GM12875 (cell line): ENCODE measurements at regions not wholly inside any gene's neighbourhood (a gene's known extent, or its start where the extent isn't known, plus 50 kb on each side); places are given as distances from the start of the nearest gene placed in this dataset.

Experiments used
- H3K4me3 ChIP-seq: one replicate; pipeline ENCODE4 v1.5.1; 2011; ENCODE audit warnings: low read depth, low read length, control low read depth
- TF ChIP-seq, protein P1 (sequence below): IDR thresholded peaks from 2 replicates; pipeline ENCODE4 v1.5.1; 2011; ENCODE audit warnings: low read depth, mild to moderate bottlenecking, control low read depth, inconsistent platforms, low read length, moderate library complexity, borderline replicate concordance; ENCODE audit not compliant: insufficient read depth

DNA sequence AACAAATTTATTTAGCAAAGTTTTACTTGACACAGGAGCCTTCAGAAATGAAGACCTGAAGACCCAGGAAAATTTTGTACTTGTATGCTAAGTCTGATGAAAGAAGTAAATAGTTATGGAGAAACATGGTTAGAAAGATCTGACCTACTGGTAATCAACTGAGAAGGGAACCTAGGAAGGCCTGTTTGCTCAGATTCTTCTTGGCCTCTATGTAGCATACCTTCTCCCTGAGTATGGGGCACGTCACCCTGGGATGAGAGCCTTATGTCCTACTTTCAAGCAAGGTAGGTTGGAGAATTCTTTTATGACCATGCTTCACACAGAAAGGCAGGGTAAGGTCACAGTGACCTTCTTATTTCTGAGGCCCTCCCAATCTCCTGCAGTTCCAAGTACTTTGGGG, 178.6 kb upstream of the CREB1 start:
- TF ChIP-seq, protein P1, sequence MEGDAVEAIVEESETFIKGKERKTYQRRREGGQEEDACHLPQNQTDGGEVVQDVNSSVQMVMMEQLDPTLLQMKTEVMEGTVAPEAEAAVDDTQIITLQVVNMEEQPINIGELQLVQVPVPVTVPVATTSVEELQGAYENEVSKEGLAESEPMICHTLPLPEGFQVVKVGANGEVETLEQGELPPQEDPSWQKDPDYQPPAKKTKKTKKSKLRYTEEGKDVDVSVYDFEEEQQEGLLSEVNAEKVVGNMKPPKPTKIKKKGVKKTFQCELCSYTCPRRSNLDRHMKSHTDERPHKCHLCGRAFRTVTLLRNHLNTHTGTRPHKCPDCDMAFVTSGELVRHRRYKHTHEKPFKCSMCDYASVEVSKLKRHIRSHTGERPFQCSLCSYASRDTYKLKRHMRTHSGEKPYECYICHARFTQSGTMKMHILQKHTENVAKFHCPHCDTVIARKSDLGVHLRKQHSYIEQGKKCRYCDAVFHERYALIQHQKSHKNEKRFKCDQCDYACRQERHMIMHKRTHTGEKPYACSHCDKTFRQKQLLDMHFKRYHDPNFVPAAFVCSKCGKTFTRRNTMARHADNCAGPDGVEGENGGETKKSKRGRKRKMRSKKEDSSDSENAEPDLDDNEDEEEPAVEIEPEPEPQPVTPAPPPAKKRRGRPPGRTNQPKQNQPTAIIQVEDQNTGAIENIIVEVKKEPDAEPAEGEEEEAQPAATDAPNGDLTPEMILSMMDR = no peak
- no peak overlapping the region for H3K4me3 ChIP-seq

DNA sequence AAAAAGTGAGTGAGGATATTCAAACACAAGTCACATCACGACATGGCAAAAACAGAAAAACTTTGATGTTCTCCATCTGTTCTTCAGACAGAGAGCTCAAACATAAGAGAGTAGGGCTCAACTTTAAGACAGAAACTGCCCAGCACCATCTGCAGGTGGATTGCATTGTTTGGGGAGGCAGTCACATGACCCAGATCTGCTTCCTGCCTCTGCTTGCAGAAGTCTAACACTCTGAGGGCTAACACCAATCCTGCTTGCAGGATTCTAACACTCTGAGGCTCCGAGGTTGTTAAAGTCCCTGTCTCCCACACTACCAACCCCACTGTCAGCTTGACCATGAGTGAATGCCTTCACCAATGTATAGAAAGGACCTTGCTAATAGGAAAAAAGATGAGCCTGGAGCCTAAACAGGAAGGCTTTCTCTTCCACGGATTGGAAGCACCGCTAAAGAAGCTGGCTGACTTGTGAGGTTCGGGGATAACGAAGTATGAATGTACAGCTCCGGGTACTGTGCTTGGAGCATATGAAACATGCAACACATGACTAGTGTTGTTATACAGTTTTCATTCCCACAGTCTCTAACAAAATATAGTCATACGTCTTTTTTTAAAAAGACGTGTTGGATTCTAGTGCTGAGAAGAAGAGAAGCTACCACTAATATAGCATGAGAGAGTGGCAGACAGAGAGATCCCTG, 176.6 kb upstream of the CREB1 start:
- TF ChIP-seq, protein P1 = no peak
- no peak overlapping the region for H3K4me3 ChIP-seq

DNA sequence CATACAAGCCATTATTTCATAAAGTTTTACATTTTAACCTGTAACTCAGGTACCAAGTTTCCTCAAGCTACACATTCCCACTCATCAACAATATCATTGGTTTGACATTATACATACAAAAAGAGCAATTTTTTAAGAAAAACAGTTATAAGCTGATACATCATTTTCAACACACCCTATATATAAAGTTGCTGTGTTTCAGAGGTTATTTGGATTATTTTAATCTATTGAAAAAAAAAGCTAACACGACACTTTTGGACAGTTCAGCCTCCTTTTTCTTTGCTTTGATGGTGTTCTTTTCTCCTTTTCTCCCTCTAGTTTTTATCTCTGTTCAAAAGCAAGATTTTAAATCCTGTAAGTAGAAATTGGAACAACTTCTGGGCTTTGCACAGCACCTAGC, 175.9 kb upstream of the CREB1 start:
- no peak overlapping the region for H3K4me3 ChIP-seq
- TF ChIP-seq, protein P1 = no peak

DNA sequence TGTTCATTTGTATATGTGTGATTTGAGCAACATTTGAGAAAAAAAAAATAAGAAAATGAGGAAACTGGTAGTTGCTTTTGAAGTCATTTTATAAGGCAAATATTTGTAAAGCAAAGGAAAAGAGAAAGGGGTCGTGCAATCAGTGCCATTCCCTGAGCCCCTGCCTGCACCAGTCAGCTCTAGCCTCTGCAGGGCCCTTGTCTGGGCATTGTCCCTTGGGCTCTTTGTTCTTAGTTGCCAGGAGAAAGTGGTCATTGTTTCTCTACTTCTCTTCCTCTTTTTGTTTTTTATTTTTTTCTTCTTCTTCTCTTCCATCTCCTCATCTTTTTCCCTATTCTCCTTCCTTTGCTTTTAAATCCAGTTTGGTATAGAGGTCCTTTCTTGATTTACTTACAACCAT, 175.3 kb upstream of the CREB1 start:
- TF ChIP-seq, protein P1 = no peak
- H3K4me3 ChIP-seq = no peak overlapping the region

DNA sequence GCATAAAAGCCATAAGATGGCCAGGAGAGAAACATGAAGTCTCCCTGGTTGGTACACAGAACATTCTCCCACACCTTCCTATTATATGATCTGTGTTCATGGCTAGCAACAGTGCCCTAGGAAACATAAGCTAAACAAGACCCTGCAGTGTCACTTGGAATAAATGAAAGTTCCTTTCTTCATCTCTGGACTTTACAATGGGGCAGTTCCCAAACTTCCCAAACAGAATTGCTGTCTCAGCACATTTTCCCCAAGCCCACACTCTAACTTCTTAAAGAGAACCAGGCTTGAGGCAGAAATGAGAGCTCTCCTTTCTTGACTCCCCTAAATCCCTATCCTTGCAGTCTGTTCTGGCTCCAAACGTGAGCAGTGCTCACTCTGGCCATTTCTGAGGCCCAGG, 173.2 kb upstream of the CREB1 start:
- TF ChIP-seq, protein P1 = no peak
- no peak overlapping the region for H3K4me3 ChIP-seq

GRCh38 chr2:207357216-207357615, 172.5 kb upstream of the CREB1 start:
- TF ChIP-seq, protein P1 = no peak
- no peak overlapping the region for H3K4me3 ChIP-seq

GRCh38 chr2:207362716-207363115, 167.0 kb upstream of the CREB1 start:
- TF ChIP-seq, protein P1 = no peak
- no peak overlapping the region for H3K4me3 ChIP-seq
